ENCODE measurements at regions not wholly inside any gene's neighbourhood (a gene's known extent, or its start where the extent isn't known, plus 50 kb on each side); places are given as distances from the start of the nearest gene placed in this dataset.

DNA sequence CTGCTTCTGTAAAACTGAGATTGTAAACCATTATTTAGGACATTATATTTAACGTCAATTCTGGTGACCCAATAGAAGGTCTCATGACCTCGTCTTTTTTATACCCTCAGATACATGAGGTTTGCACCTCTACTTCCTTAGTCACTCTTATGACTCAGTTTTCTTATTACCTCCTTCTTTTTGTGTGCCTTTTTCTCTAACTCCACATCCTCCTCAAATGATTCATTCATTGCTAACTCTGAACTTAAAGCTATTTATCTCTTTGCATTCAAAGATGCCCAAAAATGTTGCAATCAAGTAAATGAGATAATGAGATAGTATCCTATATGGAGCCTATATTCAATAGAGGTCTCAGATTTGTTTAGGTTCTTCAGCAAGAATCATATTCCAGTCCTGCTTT, 121.0 kb upstream of the KYNU start:
- DNase-seq (ENCODE audit: low read depth, low spot score): no peak
- Histone ChIP-seq H3K36me3 (ENCODE audit: control insufficient read depth, insufficient read depth, low read length) (no peaks in the 10 kb centered on the region), H3K4me1 (ENCODE audit: control insufficient read depth, insufficient read depth, low read length) (no peaks in the 10 kb centered on the region), H3K27me3 (ENCODE audit: control insufficient read depth, insufficient read depth, low read length) (no peaks in the 10 kb centered on the region), H3K4me3 (ENCODE audit: low read depth in 2 of 2, low read length in 2 of 2) (no peak overlapping the region), H3K9me3 (ENCODE audit: control insufficient read depth, insufficient read depth, low read depth, low read length) (no peaks in the 10 kb centered on the region), H3K27ac (ENCODE audit: low read length) (no peak overlapping the region)
- intact Hi-C loops (cut with micrococcal nuclease; ENCODE audit: unreplicated experiment): no loop called here
- ChIA-PET CTCF (no interaction called here), POLR2A (no interaction called here)
- in situ Hi-C loops (cut with HindIII; ENCODE audit: low pct_unique_long_range_greater_than_20kb, low sequenced_read_pairs): no loop called here
- BruUV-seq (replicated peaks): no TSS peak
- TF ChIP-seq, protein P1, sequence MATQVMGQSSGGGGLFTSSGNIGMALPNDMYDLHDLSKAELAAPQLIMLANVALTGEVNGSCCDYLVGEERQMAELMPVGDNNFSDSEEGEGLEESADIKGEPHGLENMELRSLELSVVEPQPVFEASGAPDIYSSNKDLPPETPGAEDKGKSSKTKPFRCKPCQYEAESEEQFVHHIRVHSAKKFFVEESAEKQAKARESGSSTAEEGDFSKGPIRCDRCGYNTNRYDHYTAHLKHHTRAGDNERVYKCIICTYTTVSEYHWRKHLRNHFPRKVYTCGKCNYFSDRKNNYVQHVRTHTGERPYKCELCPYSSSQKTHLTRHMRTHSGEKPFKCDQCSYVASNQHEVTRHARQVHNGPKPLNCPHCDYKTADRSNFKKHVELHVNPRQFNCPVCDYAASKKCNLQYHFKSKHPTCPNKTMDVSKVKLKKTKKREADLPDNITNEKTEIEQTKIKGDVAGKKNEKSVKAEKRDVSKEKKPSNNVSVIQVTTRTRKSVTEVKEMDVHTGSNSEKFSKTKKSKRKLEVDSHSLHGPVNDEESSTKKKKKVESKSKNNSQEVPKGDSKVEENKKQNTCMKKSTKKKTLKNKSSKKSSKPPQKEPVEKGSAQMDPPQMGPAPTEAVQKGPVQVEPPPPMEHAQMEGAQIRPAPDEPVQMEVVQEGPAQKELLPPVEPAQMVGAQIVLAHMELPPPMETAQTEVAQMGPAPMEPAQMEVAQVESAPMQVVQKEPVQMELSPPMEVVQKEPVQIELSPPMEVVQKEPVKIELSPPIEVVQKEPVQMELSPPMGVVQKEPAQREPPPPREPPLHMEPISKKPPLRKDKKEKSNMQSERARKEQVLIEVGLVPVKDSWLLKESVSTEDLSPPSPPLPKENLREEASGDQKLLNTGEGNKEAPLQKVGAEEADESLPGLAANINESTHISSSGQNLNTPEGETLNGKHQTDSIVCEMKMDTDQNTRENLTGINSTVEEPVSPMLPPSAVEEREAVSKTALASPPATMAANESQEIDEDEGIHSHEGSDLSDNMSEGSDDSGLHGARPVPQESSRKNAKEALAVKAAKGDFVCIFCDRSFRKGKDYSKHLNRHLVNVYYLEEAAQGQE (IDR thresholded peaks at IDR 0.05; ENCODE audit: insufficient read depth in 1 of 2, low read depth in 2 of 2, low read length in 1 of 2): no peak
- TF ChIP-seq, protein P2, sequence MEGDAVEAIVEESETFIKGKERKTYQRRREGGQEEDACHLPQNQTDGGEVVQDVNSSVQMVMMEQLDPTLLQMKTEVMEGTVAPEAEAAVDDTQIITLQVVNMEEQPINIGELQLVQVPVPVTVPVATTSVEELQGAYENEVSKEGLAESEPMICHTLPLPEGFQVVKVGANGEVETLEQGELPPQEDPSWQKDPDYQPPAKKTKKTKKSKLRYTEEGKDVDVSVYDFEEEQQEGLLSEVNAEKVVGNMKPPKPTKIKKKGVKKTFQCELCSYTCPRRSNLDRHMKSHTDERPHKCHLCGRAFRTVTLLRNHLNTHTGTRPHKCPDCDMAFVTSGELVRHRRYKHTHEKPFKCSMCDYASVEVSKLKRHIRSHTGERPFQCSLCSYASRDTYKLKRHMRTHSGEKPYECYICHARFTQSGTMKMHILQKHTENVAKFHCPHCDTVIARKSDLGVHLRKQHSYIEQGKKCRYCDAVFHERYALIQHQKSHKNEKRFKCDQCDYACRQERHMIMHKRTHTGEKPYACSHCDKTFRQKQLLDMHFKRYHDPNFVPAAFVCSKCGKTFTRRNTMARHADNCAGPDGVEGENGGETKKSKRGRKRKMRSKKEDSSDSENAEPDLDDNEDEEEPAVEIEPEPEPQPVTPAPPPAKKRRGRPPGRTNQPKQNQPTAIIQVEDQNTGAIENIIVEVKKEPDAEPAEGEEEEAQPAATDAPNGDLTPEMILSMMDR (IDR thresholded peaks at IDR 0.05): no peak
- no peak for TF ChIP-seq TCF7L2 (IDR thresholded peaks at IDR 0.05; ENCODE audit: low read depth, low read length)
- TF ChIP-seq POLR2AphosphoS5 (IDR thresholded peaks at IDR 0.05; ENCODE audit: low read depth, low read length): no peak
- no peak for ATAC-seq

DNA sequence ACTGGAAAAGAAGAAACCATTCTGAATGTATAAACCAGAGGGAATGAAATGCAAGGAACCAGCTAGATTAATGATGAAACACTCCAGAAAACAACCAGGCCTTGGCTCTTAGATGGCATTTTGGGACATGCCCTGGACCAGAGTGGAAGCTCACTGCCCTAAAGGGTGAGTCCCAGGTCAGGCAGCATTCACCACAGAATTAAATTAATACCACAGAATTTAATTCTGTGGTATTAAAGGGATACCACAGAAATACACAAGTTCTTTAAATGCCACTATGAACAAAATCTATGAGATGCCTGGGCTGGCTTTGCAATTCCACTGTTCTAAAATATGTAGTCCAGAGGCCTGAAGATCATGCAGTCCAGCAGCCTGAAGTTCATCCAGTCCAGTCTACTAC, 122.3 kb upstream of the KYNU start:
- Histone ChIP-seq H3K27ac (ENCODE audit: low read length) (no peak overlapping the region), H3K4me1 (ENCODE audit: control insufficient read depth, insufficient read depth, low read length) (no peaks in the 10 kb centered on the region), H3K27me3 (ENCODE audit: control insufficient read depth, insufficient read depth, low read length) (no peaks in the 10 kb centered on the region), H3K9me3 (ENCODE audit: control insufficient read depth, insufficient read depth, low read depth, low read length) (no peaks in the 10 kb centered on the region), H3K36me3 (ENCODE audit: control insufficient read depth, insufficient read depth, low read length) (no peaks in the 10 kb centered on the region; the same call in 1 of the 2 replicates), H3K4me3 (ENCODE audit: low read depth in 2 of 2, low read length in 2 of 2) (no peak overlapping the region)
- intact Hi-C loops (cut with micrococcal nuclease; ENCODE audit: unreplicated experiment) (no loop called here), in situ Hi-C loops (cut with HindIII; ENCODE audit: low pct_unique_long_range_greater_than_20kb, low sequenced_read_pairs) (no loop called here)
- ATAC-seq (no peak), DNase-seq (ENCODE audit: low read depth, low spot score) (no peak)
- ChIA-PET POLR2A (no interaction called here), CTCF (no interaction called here)
- TF ChIP-seq TCF7L2 (IDR thresholded peaks at IDR 0.05; ENCODE audit: low read depth, low read length): no peak
- TF ChIP-seq, protein P1 (IDR thresholded peaks at IDR 0.05; ENCODE audit: insufficient read depth in 1 of 2, low read depth in 2 of 2, low read length in 1 of 2): no peak
- no peak for TF ChIP-seq POLR2AphosphoS5 (IDR thresholded peaks at IDR 0.05; ENCODE audit: low read depth, low read length)
- TF ChIP-seq, protein P2 (IDR thresholded peaks at IDR 0.05): no peak
- no peak for TF ChIP-seq SIN3A (IDR thresholded peaks at IDR 0.05; ENCODE audit: borderline replicate concordance, insufficient read depth, low read depth, low read length)
- BruUV-seq (replicated peaks): no TSS peak
